ENCODE measurements at regions not wholly inside any gene's neighbourhood (a gene's known extent, or its start where the extent isn't known, plus 50 kb on each side); places are given as distances from the start of the nearest gene placed in this dataset.

DNA sequence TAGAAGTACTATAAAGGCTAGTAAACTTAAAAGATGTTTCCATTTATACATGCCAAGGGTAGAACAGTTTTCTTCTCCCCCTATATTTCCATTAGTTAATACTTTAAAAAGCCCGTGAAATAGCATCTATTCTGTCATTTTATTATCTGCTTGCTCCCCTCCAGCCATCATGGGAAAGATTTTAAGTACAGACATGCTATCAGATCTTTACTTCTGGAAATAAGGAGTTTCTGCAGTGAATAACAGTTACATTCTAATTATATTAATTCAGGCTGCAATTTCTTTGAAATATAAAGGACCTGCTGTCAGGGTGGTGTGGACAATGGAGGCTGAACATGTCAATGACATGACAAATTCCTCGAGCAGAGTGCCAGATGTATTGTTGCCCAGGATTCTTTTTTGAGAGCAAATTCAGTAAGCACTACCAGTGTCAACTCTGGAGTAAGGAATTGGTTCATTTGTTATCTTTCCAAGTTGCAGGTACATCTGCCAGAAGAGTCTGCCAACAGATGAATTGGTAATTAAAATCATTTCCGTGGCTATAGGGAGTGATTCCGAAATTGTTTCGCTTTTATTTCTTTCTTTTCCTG, 151.3 kb downstream of the BTG1 start:
- no peak for DNase-seq

DNA sequence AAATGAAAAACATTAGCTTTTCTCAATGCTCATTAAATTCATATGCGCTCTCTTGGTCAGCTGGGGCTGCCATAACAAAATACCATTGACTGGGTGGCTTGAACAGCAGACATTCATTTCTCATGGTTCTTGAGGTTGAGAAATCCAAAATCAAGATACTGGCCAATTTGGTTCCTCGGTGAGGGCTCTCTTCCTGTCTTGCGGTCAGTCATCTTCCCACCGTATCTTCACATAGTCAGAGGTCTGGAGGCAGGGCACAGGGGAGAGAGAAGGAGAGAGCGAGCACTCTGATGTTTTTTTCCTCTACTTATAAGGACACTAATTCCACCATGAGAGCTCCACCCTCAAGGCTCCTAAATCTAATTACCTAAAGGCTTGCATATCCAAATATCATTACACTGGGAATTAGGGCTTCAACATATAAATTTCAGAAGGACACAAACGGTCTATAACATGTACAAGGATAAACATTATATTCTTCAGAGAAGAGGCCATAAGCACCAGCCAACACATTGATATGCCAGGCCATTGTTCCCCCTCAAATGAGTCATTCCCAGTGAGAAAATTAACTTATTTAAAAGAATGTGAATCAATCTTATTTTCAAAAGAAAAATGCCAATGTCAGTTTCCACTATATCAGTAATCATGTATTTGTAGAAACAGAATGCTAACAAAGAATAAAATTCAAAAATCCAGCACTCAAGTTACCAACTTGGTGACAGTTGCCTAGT, 152.2 kb downstream of the BTG1 start:
- no peak for DNase-seq

GRCh38 chr12:91991399-91992187, 154.1 kb downstream of the BTG1 start:
- DNase-seq: no peak

DNA sequence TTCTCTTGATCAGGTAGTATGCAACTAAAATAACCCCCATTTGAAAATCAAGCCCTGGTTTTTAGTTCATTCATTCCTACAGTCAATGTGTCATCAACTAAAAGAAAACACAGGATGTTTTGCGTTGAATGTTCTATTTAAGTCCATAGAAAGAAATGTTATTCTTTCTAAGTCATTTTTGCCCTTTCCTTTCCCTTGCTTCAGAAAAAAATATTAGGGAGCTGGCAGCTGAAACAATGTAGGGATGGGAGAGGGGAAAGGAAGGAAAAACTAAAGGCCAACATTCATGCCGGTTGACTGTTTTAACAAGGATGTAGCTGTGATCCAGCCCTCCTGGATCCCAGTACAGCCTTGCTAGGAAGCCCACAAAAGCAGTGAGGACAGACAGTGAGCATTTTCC, 155.1 kb downstream of the BTG1 start:
- DNase-seq: no peak

GRCh38 chr12:91989143-91989542, 156.5 kb downstream of the BTG1 start:
- DNase-seq: no peak

GRCh38 chr12:91988086-91988923, 157.3 kb downstream of the BTG1 start:
- no peak for DNase-seq

DNA sequence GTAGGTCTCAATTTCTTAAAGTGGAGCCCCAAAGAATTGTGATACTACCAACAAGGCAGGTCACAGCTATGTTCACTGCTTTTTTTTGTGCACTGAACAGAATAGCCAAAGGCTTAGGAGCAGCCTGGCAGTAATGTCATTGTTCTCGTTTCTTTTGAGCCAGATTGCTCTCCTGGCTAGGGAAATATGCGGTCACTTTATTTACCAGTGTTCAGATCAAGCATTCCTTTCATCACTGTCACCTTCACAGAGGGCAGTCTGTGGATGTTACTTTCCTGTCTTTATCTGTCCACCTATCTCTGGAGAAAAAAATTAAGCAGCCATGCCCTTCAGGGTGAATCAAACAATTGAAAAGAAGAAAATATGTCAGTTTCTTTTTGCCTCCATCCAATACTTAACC, 159.6 kb downstream of the BTG1 start:
- DNase-seq: no peak

DNA sequence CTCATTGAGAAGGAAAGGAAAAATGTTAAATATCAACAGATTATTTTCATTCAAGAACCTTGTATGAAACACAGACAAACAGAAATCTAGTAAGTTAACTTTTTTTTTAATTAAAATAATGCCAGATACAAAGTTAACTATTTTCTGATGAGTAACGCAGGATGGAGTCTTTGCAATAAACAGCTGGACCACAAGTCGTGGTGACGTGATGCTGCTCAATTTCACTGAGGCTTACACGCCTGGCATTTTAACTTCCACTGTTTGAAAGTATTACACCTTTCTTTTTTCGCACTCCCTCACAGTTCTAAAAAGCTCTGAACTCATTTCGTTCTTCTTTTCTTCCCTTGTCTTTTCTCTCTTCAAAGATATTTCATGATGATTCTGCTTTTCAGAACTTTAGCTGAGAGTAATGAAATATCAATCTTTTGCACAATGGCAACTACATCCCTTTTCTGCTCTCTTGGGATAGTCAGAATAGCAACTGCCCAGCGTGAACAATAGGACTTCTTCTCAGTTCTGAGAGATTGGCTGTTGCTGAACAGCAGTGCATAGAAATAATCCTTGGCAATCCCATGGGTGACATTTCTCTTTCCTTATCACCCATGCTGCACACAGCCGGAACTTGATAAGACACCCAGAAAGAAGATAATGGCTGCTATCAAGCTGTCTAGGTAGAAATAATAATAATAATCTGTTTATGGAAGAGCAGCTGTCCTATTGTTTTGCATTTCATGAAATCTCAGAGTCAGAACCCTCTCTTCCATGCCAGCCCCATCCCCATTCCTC, 160.5 kb downstream of the BTG1 start:
- no peak for DNase-seq

DNA sequence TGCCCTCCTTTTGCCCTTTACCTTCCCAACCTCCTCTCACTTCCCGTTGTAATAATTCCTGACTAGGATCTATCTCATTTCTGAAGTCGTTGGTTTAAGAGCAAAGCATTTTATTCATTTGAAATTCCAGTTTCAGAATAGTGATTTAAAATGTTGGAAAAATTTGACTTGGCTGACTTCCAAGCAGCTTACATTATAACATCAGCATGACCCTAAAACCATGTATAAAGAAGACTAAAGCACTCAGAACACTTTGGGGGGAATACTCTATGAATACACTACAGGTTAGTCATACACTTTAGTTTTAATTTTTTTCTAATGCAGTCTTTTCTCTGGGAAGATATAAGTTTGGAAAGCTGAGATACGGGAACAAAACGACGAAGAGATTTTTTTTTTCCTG, 161.1 kb downstream of the BTG1 start:
- no peak for DNase-seq

- DNase-seq: no peak
Observed at GRCh38 chr12:91983935-91984334, 161.7 kb downstream of the BTG1 start.

DNA sequence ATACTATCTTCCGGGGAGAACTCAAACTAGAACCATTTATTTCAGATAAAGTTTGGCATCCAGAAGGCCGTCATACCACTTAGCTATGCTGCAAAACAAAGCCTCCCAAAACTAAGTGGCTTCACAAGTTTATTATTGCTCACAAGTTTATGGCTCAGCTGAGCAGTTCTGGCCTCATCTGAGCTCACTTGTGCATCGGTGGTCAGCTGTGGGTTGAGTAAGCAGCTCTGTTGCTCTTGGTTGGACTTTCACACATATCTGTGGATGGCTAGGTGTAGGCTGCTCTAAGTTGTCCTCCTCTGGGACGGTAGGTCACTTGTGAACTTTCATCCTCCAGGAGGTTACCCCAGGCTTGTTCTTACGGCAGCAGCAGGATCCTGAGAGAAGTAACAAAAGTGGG, 162.7 kb downstream of the BTG1 start:
- DNase-seq: no peak

DNA sequence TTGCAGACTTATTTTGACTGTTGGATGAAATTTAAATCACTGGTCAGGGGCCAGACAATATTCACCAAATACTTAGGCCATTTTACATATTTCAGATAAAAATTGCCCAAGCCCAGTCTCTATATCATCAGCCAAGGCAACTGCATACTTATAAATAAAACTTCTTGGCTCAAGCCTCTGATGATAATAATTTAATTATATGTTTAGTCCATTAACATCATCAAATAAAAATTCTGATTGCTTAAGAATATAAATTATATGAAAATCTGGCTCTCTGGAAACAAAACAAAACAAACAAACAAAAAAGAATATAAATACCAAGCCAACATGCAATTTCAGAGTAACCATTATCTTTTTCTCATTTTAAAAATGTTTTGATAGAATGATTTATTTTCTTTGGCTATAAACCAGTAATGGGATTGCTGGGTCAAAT, 165.2 kb downstream of the BTG1 start:
- no peak for DNase-seq

GRCh38 chr12:91978143-91978542, 167.5 kb downstream of the BTG1 start:
- DNase-seq: no peak

GRCh38 chr12:91975891-91976290, 169.8 kb downstream of the BTG1 start:
- no peak for DNase-seq

DNA sequence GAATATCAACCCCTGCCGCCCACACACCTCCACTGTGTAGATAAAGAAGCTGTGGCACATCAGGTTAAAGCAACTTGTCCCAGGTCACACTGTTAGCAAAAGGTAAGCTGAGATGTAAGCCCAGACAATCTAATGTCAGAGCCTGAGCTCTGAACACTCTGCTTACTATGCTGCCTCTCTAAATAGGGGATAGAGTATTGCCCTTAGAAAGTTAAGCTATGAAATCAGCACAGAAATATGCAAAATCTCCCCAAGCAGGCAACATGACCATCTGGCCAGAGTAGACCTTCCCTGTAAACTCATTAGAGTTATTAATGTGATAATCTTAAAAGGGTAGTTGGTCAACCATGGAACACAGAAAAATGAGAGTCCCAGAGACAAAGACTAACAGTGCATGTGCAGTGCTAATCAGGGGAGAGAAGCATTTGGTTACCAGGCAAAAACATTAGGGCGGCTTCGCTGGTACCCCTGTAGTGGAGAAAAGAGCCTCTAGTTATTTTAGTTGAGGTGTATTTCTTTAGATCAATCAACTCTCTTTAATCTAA, 171.0 kb downstream of the BTG1 start:
- no peak for DNase-seq

DNA sequence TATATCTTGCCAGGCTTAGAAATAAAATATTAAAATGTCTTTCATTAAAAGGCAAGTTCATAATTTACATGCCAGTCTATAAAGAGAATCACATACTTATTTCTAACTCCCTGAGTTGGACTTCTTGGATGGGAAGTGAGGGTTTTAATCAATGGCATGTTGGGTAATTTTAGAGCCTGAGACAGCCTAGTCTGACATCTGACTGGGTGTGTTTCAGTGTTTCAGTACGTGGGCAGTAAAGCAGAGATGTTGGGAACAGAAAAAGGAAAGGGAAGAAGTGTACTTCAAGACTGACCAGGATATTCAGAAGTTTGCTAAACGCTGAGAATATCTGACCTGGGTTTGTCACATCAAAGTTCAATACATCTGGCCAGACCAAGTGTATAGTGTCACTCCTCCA, 171.8 kb downstream of the BTG1 start:
- no peak for DNase-seq

DNA sequence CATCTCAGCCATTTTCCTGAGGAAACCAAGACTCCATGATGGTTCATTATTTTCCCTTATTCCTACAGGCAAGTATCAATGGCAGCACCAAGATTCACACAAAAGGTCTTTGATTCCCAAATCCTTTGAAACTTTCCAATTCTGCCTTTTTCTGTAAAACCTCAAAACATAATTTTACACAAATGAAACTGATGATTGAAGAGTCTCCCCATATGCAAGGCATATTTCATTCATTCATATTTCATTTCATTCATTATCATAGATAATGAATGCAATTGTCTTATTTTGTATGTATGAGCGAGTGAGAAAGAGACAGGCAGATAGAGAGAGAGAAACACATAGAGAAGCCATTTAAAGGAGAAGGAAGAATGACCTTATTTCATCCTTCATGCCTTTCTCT, 172.8 kb downstream of the BTG1 start:
- DNase-seq: no peak

GRCh38 chr12:91968777-91969171, 176.9 kb downstream of the BTG1 start:
- no peak for DNase-seq

GRCh38 chr12:91968076-91968776, 177.4 kb downstream of the BTG1 start:
- no peak for DNase-seq

DNA sequence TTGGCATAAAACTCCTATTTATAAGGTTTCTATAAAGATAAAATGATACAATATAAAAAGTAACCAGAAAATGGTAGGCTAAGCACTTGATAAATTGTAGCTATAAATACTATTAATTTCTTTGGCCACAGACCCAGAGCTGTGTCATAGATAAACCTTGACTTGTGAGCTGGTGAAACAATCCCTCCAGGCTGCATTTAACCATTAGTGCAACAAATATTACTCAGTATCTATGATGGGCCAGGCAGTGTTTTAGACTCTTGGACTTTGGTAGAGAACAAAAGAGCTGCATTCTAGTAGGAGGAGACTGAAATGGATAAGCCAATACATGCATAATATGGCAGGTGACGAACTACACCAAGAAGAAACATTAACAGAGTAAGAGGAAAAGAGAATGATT, 178.1 kb downstream of the BTG1 start:
- no peak for DNase-seq

DNA sequence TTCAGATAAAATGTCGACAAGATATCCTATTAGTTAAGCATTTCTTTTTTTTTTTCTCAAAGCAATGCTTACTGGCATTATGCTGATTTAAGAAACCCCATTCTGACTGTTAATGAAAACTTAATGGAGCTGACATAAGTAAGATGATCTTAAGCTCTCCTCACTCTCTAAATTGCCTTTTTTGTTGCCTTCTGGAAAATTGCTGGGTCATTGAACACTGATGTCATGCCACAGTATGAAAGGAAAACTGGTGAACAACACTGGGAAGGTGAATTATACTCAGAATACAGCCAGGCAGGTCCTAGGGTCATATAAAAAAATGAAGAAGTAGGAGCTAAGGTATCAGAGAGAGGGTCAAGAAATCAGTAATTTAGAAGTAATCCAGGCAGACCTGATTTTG, 179.9 kb downstream of the BTG1 start:
- no peak for DNase-seq

Data from NCI-H1092 treated with DMSO at 0.1 percent for 48 hours (cell line).